ENCODE measurements at regions not wholly inside any gene's neighbourhood (a gene's known extent, or its start where the extent isn't known, plus 50 kb on each side); places are given as distances from the start of the nearest gene placed in this dataset.

DNA sequence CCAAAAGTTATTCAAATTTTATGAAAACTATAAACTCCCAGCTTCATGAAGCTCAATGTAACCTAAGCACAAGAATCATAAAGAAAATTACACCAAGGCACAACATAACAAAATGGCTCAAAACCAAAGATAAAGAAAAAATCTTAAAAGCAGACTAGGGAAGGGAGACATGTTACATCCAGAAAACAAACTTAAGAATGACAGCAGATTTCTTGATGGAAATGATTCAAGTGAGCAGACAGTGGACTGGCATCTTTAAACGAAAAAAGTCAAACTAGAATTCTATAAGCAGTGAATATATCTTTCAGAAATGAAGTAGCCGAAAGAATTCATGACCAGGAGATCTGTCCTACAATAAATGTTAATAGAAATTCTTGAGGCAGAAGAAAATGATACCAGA lies 75.6 kb downstream of the SHANK2 start:
- no peak for TF ChIP-seq CTCF (IDR thresholded peaks at IDR 0.05)
- no peak for TF ChIP-seq POLR2A (IDR thresholded peaks at IDR 0.05)
